ENCODE measurements at regions not wholly inside any gene's neighbourhood (a gene's known extent, or its start where the extent isn't known, plus 50 kb on each side); places are given as distances from the start of the nearest gene placed in this dataset.

GRCh38 chr3:66592927-66593625 lies 92.3 kb upstream of the LRIG1 start:
- no peak for DNase-seq

- DNase-seq = no peak
Observed at GRCh38 chr3:66593978-66594377, 93.2 kb upstream of the LRIG1 start.

DNA sequence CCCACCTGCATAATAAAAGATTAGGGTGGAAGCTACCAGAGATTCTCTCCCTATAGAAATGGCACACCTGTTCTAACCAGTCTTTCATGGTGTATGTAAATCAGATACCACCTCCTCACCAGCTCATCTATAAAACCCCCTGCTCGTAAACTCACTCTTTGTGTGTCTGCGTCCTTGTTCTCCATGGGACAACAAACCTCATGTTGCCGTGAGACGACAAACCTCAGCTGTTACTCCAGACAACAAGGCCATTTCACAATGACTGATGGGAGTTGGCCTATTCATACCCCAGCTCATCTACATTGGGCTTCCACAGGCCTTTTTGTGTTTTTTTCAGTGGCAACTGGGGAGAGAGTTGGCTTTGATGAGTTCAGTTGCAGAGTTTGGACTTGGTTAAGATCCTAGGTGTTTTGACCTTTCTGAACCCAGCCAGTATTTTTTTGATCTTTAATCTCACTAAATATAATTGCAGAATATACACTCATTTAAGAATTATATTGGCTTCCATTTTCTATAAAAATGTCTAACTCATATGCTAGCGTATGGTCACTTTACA lies 96.6 kb upstream of the LRIG1 start:
- no peak for DNase-seq

DNA sequence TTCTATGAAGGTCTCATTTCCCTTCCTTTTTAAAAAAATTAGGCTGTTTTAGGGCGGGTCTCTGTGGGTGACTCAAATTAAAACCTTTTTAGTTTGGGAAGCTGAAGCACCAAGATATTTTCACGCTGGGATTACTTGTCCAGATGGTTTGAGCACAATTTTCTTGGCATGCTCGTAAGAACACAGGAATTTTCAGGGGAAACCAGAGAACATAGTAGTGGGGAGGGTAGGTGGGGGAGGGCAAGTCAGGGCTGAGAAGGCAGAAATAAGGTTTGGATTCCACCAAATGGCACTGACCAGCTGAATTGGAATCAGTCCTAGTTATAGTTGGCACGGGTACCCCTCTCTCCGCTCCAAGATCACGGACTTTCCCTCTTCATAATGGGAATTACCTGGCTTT lies 97.3 kb upstream of the LRIG1 start:
- peak; percentile 16 to 58 for DNase-seq

DNA sequence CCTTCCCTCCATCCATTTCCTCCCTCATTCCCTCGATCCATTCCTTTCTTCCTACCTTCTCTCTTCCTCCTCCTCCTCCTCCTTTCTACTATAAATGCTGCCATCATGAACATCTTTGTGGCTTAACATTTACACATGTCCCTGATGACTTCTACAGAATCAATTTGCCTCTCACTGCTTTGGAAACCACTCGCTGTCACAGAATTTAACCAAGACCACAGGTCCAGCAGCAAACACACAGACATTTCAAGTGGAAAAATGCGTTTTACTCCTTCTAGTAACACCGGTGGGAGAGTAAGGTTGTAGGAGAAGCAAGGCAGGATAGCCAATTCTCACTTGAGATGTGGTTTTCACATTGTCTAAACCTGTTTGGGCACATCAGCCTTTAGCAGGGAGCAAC lies 101.4 kb upstream of the LRIG1 start:
- DNase-seq = no peak

DNA sequence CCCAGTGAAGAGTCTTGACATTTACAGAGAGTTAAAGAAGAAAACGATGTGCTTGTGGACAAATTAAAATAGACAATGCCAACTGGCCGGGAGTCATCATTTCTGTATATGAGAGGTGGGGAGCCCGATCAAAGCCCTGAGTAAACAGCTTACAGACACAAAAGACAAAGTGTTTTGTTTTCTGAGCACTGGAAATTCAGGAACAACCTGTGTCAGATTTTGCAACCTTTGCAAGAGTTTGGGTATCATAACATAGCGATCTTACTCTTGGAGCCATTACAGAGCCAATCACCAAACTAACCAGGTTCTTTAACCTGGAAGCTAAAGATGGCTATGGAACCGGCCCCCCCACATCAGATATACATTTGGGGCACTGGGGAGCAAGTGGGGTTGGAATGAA lies 101.9 kb upstream of the LRIG1 start:
- no peak for DNase-seq

- no peak for DNase-seq
Observed at GRCh38 chr3:66603151-66603611, 102.4 kb upstream of the LRIG1 start.

GRCh38 chr3:66604481-66604880 lies 103.7 kb upstream of the LRIG1 start:
- no peak for DNase-seq

DNA sequence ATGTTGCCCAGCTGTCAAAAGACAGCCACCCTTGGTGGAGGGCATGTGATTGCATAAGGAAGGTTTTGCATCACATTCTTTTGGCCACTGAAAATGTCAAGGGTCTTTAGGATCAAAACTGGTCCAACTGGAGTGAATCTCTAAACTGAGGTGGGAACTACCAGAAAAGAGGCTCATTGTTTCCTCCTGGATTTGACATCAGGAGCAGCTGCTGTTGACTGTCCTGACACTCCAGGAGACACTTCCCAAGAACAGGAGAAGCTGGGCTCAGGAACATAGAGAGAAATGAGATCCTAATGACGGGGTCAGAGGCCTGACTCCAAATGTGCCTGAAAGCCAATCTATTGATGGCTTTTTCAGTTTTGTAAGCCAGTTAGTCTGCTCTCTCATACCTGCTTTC lies 105.3 kb upstream of the LRIG1 start:
- DNase-seq = no peak

DNA sequence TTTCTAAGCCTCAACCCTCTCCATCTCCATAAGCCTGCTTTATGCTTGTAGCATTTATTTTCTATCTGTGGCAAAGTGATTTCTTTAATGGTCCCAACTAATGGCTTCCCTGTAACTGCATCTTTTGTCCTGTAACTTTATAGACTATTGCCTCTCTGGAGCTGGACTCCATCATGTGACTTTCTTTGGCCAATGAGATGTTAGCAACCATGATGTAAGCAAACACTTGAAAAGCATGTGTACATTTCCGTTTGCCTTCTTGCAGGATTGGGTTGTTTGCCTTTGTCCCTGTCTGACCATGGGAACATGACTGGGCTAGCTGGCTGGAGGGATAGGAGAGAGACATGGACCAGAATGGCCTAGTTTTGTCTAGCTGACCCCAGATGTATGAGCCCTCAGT lies 106.0 kb upstream of the LRIG1 start:
- no peak for DNase-seq

DNA sequence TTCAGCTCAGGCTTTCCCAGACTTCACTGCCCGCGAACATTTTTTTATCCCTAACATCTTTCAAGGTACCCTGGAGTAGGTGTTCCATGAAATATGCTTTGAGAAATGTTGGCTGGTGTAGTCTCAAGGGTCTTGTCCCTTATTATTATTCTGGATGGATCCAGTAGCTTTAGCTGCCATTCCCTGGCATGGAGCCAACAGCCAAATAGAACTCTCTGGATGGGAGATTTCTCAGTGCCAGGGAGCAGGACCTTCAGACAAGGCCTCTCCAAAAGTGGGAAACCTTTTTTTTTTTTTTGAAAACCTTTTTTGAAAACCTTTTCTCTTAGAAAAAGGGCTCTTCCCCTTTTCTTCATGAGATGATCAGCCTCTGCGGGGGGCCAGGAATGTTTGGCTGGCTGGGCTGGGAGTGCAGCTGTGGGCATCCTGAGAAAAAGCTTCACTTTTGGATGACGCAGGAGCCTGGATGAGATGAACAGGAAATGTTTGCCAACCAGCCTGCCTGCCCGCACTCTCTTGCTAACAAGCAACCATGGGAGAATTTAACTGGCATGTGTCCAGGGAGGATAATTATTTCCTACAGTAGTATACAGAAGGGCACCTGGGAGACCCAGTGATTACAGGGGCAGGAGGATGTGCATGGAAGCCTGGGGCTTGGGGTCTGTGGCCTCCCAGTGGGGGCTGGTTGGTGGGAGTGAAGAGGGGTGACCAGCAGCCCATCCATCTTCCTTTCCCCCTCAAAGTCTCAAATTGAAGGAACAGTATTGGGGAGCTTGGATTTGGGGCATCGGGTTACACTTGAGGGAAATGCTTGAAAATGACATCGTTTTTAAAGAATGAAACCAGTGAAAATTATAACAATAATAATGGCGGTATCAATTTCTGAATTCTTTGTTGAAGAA lies 109.1 kb upstream of the LRIG1 start:
- no peak for DNase-seq

GRCh38 chr3:66610562-66610909 lies 109.7 kb upstream of the LRIG1 start:
- no peak for DNase-seq

DNA sequence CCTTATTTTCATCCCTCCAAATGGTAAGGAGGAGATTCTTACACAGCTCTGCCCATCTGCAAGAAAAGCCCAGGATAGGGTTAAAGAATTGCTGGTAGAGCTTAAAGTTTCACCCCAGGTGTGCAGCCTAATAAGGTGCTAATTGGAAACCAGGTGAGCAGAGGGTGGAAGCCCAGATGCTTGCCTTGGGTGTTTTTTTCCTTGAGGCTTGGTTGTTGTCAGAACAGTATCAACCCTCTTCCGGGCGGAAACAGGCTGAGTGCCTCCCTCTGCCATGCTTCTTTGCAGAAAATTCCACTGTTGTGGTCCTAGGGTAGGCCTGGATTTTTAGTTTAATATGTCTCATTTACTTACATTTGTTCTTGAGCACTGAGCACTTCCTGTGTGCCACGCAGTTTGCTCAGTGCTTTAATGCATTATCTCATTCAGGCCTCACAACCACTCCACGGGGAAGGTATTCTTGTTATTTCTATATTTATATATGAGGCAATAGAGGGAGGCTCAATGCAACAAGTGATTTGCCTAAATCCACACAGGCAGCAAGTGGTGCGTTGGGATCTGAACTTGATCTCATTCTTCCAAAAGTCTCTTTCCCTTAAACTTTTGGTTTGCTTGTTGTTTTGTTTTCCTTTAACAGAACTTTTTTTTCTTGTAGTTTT lies 115.0 kb upstream of the LRIG1 start:
- DNase-seq = no peak

DNA sequence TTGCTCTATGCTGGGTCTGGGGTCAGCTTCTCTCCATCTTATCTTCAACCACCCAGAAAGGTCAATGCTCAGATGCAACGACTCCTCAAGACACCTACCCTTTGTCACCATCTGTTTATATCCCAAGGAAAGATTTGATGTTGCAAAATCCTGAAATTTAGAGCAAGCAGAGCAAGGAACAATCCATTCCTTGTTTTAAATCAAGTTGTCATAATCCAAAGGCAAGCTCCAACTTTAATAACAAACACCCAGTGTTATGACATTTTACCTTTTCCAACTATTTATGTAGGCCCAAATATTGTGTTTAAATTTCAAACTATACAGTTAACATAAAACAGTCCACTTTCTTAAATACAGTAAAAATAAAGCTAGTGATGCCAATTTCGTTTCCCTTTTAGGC lies 116.5 kb upstream of the LRIG1 start:
- no peak for DNase-seq

GRCh38 chr3:66618066-66618465 lies 117.2 kb upstream of the LRIG1 start:
- no peak for DNase-seq

- DNase-seq = no peak
Observed at GRCh38 chr3:66620296-66620695, 119.5 kb upstream of the LRIG1 start.

DNA sequence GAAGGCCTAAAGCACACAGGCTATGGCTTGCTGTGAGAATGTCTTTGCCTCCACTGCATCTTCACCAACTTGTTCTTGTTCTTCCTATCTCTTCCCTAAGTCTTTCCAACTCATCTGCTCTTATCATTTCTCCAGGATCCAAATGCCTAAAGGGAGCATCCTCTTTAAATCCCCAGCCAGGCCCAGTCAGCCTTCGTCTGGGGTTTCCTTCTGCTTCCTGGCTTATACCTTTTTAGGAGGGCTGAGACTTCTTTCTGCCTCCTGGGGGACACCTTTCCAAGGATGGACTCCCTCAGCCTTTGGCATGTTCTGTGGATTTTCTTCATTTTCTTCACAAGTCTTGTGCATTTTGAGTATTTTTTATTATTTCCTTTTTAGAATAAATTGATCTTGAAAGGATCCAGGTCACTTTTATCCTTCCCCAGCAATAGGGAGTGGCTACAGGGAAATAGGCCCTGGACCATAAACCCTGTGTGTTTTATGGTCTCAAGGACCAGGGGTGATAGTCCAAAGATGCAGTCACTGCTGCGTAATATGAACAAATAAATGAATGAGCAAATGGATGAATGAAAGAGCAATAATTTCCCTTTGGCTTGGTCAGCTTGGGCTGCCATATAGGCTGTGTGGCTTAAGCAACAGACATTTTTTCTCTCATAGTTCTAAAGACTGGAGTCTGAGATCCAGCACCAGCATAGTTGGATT lies 122.1 kb upstream of the LRIG1 start:
- no peak for DNase-seq

GRCh38 chr3:66625505-66626216 lies 124.8 kb upstream of the LRIG1 start:
- no peak for DNase-seq

DNA sequence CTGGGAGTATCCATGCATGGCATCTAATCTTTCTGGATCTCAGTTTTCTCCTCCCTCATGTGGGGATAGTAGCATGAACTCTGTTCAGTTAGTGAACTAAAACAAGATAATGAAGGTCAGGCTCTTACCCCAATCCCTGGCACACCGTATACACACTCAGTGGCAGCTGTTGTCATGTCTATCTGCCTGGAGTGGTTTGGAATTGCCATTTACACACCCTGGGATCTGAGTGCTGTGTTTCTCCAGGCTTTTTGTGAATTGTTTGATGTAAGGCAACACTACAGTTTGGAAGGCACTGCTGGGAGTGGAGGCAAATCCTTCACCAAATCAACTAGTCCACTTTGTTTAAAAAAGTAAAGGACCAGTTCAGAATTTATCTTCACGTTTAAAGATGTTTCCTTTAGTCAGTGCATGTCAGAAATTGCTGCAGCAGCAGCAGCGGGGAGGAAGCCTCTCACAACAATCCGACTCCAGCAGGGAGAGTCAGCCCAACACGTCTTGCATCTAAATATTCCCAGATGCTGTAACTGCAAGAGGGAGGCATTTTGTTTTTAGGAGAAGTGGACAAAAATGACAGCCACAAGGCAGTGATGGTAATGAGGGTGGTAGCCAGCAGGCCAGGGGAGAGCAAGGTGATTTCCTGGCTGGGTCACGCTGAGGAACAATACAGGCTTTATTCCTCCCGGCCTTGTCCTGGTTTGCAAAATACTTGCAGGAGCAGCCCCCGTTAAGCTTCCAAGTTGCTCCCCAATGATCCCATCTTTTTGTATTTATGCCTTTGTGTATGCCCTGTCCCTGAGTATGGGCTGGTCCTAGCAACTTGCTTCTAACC lies 128.5 kb upstream of the LRIG1 start:
- DNase-seq = no peak

DNA sequence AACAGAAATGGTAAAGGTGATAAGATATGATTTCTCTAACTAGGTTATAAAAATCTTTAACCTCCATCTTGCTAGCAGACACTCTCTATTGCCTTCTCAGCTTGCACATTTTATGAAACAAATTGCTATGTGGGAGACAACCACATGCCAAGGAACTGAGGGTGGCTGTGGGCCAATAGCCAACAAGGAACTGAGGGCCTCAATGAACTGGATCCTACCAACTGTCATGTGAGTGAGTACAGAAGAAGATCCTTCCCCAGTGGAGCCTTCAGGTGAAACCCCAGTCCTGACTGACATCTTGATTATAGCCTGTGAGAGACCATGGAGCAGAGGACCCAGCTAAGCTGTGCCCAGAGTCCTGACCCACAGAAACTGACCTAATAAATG lies 129.2 kb upstream of the LRIG1 start:
- no peak for DNase-seq

Measured in cerebellar nuclear complex (tissue), 1 donor.